HG02610 (cell line): ENCODE measurements at regions not wholly inside any gene's neighbourhood (a gene's known extent, or its start where the extent isn't known, plus 50 kb on each side); places are given as distances from the start of the nearest gene placed in this dataset.
A peak's percentile ranks its signal among the peaks of the same experiment; 100 is the strongest.
"Not testable (repeated sequence)": the region's sequence is repeated elsewhere in the genome, so short reads cannot be mapped to it uniquely, and the experiment has no call there.

Experiments
- ATAC-seq: cut with Tn5 transposase; IDR thresholded peaks from one replicate; pipeline ENCODE4 v1.9.1; 2021; ENCODE audit warnings: mild to moderate bottlenecking, moderate library complexity; ENCODE audit not compliant: unreplicated experiment

DNA sequence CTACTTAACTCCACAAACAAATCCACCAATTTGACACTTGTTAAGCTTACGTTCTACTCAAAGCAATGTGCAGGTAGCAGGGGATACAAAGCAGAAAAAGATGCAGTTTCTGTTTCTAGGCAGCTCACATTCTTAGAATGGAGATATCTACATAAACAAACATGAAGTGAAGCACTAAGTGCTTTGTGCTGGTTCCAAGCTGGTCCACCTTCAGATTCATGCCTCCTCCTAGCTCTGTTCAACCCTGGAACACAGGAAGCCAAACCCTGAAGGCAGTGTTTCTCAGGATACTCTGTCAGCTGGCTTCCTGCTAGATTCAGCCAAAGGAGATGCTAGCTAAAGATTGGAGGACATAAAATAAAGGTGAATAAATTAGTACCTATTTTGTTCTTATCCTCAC lies 55.3 kb upstream of the NOL4 start:
- ATAC-seq, result no peak

GRCh38 chr18:34280653-34281052 lies 55.9 kb upstream of the NOL4 start:
- ATAC-seq, result no peak

- no peak for ATAC-seq
These were observed 56.6 kb upstream of the NOL4 start for GRCh38 chr18:34281290-34281689.

DNA sequence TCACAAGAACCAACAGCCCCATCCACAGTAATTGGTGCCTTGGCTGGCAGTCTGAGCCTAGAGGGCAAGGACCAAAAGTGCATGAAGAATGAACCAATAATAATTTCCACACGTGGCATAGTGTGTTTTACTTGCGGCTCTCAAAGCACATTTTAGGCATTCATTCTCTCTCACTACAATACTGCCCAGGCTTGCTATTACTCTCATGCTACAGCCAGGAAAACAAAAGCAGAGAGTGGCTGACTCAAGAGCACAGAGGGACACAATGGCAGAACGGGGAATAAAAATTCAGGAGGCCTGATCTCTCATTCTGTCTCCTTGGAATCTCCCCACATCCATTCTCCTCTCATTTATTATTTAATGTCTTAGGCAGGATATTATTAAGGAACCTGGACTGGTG lies 57.0 kb upstream of the NOL4 start:
- no peak for ATAC-seq

DNA sequence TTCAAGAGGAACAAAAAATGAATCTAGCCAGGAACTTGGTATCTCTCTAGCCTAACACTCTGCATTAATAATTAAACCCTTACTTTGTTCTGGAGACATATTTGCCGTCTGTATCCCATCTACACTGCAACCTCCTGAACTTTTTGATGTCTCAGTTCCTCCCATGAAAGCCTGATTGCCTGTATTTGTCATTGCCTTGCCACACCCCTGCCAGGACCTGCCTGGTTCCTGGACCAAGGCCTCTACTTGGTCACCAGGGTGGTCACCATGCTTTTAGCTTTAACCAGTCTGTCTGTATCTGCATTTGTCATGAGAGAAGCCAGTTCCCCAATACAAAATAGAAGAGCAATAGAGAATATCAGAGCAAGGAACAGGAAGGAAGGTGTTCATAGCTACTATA lies 58.8 kb upstream of the NOL4 start:
- ATAC-seq, result no peak

DNA sequence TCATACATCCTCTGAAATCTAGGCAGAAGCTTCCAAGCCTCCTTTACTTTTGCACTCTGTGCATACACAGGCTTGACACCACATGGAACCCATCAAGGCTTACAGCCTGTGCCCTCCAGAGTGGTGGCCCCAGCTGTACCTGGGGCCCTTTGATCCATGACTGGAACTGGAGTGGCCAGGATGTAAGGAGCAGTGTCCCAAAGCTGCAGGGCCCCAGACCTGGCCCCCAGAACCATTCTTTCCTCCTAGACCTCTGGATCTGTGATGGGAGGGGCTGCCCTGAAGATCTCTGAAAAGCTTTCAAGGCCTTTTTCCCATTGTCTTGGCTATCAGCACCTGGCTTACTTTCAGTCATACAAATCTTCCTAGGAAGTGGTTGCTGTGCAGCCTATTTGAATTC lies 63.1 kb upstream of the NOL4 start:
- no peak for ATAC-seq

GRCh38 chr18:34292594-34292993 lies 67.9 kb upstream of the NOL4 start:
- ATAC-seq, result no peak

DNA sequence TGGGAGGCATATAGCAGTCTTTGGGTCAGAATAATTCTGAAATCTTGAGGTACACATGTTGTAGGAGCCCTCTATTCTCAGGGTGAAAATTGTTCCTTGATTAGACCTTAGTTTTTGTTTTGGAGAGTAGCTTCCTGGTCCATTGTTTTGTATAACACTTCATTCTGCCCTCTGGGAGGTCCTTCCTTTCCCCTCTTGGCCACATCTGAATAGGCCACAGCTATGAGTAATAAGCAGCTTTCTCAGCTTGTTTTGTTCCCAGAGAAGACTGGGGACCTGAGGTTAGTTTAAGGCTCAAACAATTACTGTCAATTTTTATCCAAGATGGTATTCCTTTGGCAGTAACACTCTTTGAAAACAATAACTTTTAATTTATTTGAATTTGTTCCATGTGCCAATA lies 72.6 kb upstream of the NOL4 start:
- no peak for ATAC-seq

DNA sequence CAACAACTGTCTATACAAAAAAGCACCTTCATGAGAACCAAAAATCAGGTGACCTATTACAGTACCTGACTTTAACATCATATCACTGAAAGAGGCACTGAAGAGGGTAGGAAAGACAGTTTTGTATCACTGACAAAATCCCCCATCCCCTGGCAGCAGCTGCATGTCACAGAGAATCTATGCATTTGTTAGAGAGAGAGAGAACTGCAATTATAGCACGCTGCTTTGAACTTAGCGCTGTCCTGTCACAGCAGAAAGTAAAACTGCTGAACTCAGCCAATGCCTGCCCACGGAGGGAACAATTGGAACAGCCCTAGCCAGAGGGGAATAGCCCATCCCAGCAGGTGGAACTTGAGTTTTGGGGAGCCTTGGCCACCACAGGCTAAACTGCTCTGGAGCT lies 75.1 kb upstream of the NOL4 start:
- no peak for ATAC-seq

DNA sequence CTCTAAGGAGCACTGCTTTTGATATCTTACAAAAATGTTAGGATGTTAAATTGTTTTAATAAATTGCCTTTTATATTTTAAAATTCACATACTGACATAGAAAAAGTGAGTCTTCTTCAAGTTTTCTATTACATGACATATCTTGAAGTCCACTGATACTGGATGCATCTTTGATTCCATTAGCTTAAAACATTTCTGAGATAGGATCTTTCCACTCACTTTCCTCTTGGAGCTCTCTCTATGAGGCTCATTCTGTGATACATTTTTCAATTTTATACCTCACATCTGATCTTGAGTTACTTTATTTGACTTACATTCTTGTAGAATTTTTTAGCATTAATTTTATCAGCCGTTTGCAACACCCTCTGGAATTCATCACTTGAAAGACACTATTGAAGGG lies 86.8 kb upstream of the NOL4 start:
- ATAC-seq, result no peak

DNA sequence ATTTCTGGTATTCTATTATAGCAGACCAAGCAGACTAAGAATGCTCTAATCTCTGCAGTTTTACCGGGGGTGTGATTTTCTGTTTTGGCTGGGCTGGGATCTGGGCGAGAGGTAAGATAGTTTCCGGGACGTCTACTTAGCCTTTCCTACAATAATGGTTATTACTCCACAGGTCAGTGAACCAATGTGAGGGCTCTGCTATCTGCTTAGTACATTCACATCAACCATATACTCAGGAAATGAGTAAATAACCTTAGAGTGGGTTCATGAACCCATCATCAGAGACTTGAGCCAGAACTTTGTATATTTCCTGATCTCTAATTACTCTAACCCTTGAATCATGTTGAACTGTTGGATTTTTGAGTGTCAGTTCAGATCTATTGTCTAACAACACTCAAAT lies 90.1 kb upstream of the NOL4 start:
- no peak for ATAC-seq

DNA sequence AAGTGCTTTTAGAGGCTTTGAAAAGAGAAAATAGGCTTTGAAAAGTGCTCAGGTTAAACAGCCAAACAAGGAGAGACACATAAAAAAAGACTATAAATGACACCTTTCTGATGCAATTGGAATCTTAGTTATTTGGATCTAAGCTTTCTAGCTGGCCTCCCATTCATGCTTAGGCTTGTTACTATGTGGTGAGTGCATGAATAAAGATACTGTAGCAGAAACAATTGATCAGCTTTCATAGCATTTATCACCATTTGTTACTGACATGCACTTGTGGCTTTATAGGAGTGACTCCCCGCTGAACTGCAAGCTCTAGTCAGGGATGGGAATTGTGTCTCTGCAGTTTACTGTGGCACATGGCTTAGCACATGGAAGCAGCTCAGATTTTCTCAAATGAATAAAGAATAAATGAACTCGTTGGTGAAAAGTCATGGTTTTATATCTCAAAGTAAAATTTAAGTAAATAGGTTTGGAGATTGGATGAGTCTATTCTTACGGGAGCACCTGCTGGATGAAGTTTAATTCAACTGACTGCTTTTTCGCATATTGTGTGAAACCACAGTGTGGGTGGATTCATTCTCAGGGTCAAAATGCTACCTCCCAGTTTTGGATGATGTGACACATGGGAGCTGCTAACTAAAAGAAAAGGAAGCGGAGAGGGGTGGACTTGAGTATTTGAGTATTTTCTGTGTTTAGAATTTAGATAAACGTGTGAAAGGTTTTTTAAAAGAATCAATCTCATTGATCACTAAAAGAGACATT lies 91.1 kb upstream of the NOL4 start:
- ATAC-seq, result no peak

- ATAC-seq, result no peak
These were observed 95.6 kb upstream of the NOL4 start for GRCh38 chr18:34320267-34320666.

- ATAC-seq, result peak; percentile 91
These were observed 96.4 kb upstream of the NOL4 start for GRCh38 chr18:34321066-34321465.

- ATAC-seq, result peak; percentile 73
These were observed 97.9 kb upstream of the NOL4 start for GRCh38 chr18:34322365-34323289.

- no peak for ATAC-seq
These were observed 105.1 kb upstream of the NOL4 start for GRCh38 chr18:34329840-34330239.

DNA sequence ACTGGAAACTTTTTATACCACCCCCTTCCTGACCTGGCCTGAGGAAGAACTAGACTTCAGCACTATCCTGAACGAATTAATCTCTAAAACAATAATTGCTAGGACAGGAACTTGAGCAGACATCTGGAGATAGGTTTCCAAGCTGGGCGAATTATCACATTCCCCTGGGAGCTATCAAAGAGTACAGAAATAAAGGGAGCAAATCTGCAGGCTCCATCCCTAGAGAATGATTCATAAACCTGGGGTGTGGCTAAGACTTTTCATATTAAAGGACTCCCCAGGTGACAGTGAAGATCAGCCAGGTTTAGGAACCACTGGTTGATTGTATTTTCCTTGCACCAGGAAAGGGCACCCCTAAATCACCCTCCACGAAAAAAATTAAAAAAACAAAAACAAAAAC lies 105.6 kb upstream of the NOL4 start:
- ATAC-seq, result no peak

GRCh38 chr18:34330907-34331306 lies 106.2 kb upstream of the NOL4 start:
- not testable (repeated sequence) for ATAC-seq

DNA sequence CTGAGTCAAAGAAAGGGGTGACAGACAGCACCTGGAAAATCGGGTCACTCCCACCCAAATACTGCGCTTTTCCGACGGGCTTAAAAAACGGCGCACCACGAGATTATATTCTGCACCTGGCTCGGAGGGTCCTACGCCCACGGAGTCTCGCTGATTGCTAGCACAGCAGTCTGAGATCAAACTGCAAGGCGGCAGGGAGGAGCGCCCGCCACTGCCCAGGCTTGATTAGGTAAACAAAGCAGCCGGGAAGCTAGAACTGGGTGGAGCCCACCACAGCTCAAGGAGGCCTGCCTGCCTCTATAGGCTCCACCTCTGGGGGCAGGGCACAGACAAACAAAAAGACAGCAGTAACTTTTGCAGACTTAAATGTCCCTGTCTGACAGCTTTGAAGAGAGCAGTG lies 106.6 kb upstream of the NOL4 start:
- not testable (repeated sequence) for ATAC-seq

DNA sequence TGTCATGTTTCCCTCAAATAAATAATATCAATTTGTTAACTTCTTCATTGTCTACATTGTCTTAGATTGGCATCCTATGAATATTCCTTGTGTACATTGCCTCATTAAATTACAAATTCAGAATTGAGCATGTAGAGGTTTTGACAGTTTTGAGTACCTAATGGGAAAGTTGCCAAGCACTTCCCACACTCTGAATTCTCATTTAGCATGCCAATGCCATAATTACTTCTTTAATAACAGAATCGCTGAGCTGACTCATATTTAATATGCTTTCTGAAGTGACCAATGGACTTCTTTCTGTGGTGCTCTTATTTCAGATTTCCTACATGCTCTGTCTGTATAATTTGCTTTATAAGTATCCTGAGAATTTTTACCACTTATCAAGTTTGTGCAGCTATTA lies 114.4 kb upstream of the NOL4 start:
- ATAC-seq, result no peak

DNA sequence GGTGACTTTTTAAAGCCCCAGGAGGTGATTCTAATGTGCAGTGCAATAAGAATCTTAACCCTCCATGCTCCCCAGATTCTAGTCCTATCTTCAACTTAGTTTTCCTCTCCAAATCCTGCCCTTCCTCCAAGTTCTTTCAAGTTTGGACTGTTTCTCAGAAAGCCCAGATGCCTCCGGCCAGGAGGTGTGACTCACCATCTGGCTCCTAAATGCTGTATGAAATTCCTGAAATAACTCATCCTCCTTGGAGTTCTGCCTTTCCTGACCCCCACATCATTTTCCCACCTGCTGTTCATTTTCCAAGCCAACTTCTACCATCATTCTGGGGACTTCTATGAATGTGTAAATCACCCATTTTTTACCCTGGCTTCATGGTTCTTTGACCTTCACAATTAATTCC lies 118.2 kb upstream of the NOL4 start:
- no peak for ATAC-seq

DNA sequence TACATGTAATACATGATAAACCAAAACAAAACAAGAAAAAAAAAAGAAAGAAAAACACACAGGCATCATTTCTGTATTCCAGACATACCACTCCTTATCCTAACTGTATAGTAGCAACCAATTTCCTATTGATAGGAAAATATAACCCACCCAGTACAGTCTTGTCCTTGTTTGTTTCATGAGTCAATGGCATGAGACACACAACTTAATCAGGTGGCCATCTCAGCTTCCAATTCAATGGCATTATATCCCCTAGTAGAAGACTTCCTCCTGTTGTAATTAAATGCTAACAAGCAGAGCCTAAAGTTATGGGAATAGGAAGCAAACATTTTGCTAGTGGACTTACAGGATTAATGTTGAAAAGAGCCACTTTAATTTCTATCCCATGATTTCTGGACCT lies 121.0 kb upstream of the NOL4 start:
- no peak for ATAC-seq
